Cardiac fibroblast (primary cell): ENCODE measurements at regions not wholly inside any gene's neighbourhood (a gene's known extent, or its start where the extent isn't known, plus 50 kb on each side); places are given as distances from the start of the nearest gene placed in this dataset.
"Not testable (repeated sequence)": the region's sequence is repeated elsewhere in the genome, so short reads cannot be mapped to it uniquely, and the experiment has no call there.

Experiments
- DNase-seq, 2 donors: peaks; one replicate each; pipeline versions ENCODE4 v3.0.0 to v3.0.0-alpha.2; 2010; ENCODE audit warnings: low read depth in 2 of 2
- H3K4me3 ChIP-seq, 2 donors: replicated peaks in 1 of 2; 1 replicate in 1 of 2; 2 replicates in 1 of 2; pipeline ENCODE4 v1.5.1; 2011; ENCODE audit warnings: low read depth in 2 of 2, low read length in 2 of 2, mild to moderate bottlenecking in 2 of 2, moderate library complexity in 1 of 2
- CTCF ChIP-seq: IDR thresholded peaks from one replicate; pipeline ENCODE4 v1.5.1; 2011; ENCODE audit warnings: low read depth, mild to moderate bottlenecking, low read length, inconsistent platforms

GRCh38 chr7:149565096-149565382, 67.4 kb upstream of the ZNF746 start:
- H3K4me3 ChIP-seq = no peak overlapping the region
- DNase-seq = no peak
- no peak for TF ChIP-seq CTCF

GRCh38 chr7:149564340-149565095, 66.9 kb upstream of the ZNF746 start:
- TF ChIP-seq CTCF = no peak
- peak in 1 of 2 donors; percentile 8 for DNase-seq
- H3K4me3 ChIP-seq = no peak overlapping the region

GRCh38 chr7:149562602-149563001, 65.0 kb upstream of the ZNF746 start:
- no peak overlapping the region for H3K4me3 ChIP-seq
- peak; percentile 7 to 63 for DNase-seq
- no peak for TF ChIP-seq CTCF

- H3K4me3 ChIP-seq = no peak overlapping the region
- DNase-seq = peak in 1 of 2 donors; percentile 3
- TF ChIP-seq CTCF = no peak
Measured at GRCh38 chr7:149561072-149561471, 63.5 kb upstream of the ZNF746 start.

GRCh38 chr7:149559711-149560110, 62.1 kb upstream of the ZNF746 start:
- peak; percentile 34 to 58 for DNase-seq
- no peak overlapping the region for H3K4me3 ChIP-seq
- TF ChIP-seq CTCF = no peak

- no peak for TF ChIP-seq CTCF
- no peak overlapping the region for H3K4me3 ChIP-seq
- peak; percentile 26 to 55 for DNase-seq
Measured at GRCh38 chr7:149558149-149558861, 60.7 kb upstream of the ZNF746 start.

GRCh38 chr7:149556525-149556924, 58.9 kb upstream of the ZNF746 start:
- not testable (repeated sequence) for H3K4me3 ChIP-seq, DNase-seq

- not testable (repeated sequence) for DNase-seq, H3K4me3 ChIP-seq
Measured at GRCh38 chr7:149554821-149555220, 57.2 kb upstream of the ZNF746 start.

- not testable (repeated sequence) for DNase-seq, H3K4me3 ChIP-seq
Measured at GRCh38 chr7:149553991-149554390, 56.4 kb upstream of the ZNF746 start.
